ENCODE measurements at regions not wholly inside any gene's neighbourhood (a gene's known extent, or its start where the extent isn't known, plus 50 kb on each side); places are given as distances from the start of the nearest gene placed in this dataset.

DNA sequence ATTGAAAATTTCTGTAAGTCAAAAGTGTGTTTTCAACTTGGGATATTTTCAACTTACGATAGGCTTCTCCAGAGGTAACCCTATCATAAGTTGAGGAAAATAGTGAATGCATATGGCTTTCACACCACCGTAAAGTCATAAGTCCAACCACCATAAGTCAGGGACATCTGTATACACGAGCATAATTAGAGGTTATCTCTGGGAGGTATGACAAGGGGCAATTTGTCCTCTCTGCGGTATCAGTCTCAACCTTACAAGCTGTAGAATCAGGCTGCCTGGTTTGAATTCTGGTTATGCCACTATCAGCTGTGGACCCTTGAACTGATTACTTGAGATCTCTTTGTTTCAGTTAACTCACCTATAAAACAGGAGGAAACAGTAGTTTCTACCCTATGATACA lies 202.9 kb upstream of the JARID2 start:
- no peak for DNase-seq

DNA sequence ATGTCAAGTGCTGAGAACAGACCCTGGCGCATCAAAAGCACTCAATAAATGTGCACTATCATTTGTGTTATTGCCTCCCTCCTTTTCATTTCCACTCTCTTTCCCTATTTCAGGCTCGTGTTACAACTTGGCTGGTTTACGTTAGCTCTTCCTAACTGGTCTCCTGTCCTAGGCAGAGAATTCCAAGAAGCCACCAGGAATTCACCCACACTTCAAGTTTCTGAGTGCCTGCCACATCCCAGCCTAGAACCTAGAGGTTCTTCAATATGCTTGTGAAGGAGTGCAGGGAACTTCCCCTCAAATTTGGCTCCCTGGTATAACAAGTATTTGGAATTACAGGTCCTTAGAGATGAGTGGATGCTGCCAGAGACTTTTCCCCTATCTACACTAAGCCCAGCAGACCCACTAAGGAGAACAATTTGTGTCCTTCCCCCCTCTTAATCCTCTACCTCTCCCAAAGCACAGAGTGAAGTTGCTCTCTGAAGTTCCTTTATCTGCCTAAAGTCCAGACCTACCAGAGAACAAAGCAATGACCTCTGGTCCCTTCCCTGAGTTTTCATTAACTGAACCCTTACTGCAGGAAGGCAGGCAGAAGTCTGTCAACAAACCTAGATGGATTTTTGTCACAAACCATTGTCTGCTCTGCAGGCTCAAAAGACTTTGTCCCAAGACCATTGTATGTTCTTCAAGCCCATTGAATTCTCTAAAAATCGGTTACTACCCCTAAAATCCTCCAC lies 201.6 kb upstream of the JARID2 start:
- DNase-seq, result no peak

DNA sequence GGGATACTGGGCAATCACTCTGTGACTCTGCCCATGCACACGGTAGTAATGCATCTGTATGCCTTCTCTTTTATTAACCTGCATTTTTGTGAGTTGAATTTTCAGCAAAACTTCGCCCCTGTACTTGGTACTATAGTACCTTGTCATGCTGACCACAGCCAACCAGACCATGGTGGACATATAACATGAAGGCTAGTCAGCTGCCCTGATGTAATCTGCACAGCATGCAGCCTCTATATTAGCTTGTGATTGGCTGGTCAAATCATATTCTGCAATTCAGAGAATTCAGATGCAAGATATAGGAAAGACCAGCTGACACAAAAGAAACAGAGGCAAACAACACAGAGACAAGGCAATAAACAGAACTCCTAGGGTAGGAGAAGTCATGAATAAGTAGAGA lies 200.9 kb upstream of the JARID2 start:
- no peak for DNase-seq

GRCh38 chr6:15046751-15047150 lies 199.1 kb upstream of the JARID2 start:
- no peak for DNase-seq

DNA sequence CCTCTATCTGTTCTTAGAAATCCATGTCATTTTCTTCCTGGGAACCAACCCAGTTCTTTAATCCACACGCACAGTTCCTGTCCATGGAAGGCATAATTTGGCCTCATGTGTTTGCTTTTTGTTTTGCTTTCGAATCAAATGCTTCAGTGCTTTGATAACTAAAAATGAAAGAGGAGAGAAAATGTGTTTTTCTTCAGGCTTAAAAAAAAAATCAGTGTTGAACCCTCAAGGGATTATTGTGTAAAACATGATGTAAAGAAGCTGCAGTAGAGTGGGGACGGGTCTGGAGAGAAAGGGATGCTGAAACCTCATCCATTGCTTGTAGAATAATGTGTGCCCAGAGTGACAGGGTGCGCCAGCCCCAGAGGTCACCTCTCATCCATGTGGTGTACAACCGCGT lies 197.5 kb upstream of the JARID2 start:
- no peak for DNase-seq

- no peak for DNase-seq
These were observed 187.4 kb upstream of the JARID2 start for GRCh38 chr6:15058200-15059061.

GRCh38 chr6:15061180-15061641 lies 184.7 kb upstream of the JARID2 start:
- DNase-seq, result no peak

GRCh38 chr6:15061908-15062515 lies 183.9 kb upstream of the JARID2 start:
- no peak for DNase-seq

DNA sequence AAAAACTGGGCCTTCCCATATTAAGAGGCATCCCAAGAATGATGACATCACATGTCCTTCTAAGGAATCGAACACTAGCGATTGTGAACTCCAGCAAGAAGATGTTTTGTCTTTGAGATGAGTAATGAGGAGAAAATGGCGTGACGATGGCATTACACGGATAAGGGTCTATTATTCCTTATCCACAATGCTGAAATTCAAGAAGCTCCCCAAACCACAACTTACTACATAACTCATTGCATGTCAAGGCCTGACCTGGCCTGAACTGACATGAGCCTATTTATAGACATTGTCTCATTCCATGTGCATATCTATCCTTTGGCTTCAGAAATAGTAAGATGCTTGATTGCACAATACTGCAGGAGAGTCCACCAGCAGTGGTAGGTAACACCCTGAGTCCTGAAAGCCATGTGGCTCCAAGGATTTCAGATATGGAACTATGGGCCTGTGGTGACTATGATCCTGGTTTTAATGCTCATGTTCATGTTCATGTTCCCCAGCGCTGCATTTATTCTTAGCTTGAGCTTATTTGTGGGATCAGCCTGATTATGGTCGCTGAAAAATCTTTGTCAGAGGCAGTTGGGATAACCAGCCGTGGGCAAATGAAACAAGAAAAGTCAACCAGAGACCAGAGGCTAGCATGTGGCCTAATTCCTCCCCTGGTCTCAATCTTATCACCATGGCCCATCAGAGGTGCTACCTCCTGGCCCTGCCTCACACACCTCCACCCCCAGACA lies 183.2 kb upstream of the JARID2 start:
- DNase-seq, result no peak

DNA sequence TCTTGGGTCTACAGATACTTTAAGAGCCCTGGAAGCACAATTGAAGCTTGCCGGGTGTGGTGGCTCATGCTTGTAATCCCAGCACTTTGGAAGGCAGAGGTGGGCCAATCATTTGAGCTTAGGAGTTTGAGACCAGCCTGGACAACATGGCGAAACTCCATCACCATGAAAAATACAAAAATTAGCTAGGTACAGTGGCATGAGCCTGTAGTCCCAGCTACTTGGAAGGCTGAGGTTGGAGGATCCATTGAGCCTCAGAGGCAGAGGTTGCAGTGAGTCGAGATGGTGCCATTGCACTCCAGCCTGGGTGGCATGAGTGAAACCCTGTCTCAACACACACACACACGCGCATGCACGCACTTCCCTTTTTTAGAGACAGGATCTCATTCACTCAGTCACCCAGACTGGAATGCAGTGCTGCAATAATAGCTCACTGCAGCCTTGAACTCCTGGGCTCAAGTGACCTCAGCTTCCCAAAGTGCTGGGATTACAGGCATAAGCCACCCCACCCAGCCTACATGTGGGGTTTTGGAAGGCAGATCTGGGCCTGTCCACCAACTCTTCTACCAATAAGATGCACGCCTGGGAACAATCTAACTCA lies 182.5 kb upstream of the JARID2 start:
- DNase-seq, result no peak

GRCh38 chr6:15065261-15065989 lies 180.4 kb upstream of the JARID2 start:
- DNase-seq, result no peak

DNA sequence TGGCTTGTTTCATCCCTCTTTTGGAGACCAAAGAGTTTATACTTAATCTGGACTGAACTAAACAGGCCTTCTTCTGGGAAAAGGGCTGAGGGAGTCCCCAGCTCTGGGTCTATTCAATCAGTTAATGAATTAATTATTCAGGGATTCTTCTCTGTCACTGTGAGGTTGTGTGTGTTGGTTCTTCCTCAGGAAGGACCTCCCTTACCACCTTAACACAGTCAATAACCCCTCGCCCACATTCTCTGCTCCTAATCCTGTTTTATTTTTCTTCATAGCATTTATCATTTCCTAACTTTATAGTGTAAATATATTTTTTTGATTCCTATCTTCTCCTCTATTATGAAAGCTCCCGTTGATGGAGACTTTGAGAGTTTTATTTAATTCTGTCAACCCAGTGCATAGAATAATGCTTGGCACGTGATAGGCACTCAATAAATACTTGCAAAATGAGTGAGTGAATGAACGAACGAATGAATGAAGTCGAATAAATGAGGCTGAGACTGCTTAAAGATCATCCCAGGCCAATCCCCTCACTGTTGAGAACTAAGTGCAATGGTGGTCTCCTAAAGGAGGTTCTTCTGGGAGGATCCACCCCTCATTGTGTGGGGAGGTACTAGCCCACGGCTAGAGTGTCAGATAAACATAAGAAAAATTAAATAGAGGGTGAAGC lies 179.6 kb upstream of the JARID2 start:
- no peak for DNase-seq

DNA sequence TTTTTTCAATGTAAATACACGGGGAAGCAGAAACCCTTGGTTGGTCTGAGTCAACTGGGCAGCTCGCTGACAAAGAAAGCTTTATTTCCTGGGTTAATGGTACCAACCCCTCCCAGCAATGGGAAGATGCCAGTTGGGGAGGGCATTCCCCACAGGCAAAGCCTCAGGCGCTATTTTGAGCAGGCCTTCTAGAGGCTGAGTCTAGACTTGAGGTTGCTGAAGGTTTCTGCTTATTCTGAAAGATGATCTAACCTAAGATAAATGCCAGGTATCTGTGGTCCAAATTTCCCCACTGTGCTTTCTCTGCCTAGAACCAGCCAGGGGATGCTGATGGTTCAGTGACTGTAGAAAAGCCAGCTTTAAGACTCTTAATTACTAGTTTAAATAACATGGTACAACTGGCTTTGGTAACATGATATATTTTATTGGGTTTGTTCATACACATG lies 172.5 kb upstream of the JARID2 start:
- no peak for DNase-seq

- DNase-seq, result no peak
These were observed 171.9 kb upstream of the JARID2 start for GRCh38 chr6:15073883-15074465.

DNA sequence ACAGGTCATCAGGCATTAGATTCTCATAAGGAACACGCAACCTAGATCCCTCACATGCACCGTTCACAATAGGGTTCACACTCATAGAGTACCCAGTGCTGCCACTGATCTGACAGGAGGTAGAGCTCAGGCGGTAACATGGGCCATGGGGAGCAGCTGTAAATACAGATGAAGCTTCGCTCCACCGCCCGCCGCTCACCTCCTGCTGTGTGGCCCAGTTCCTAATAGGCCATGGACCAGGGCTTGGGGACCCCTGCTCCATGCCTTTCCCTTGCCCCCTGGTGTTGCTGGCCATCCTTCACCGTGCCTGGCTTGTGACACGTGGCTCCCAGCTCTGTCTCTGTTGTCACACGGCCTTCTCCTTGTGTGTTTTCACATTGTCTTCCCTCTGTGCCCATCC lies 171.1 kb upstream of the JARID2 start:
- no peak for DNase-seq

GRCh38 chr6:15076565-15076964 lies 169.3 kb upstream of the JARID2 start:
- DNase-seq, result no peak

- no peak for DNase-seq
These were observed 168.9 kb upstream of the JARID2 start for GRCh38 chr6:15077006-15077405.

GRCh38 chr6:15077961-15078360 lies 167.9 kb upstream of the JARID2 start:
- no peak for DNase-seq

DNA sequence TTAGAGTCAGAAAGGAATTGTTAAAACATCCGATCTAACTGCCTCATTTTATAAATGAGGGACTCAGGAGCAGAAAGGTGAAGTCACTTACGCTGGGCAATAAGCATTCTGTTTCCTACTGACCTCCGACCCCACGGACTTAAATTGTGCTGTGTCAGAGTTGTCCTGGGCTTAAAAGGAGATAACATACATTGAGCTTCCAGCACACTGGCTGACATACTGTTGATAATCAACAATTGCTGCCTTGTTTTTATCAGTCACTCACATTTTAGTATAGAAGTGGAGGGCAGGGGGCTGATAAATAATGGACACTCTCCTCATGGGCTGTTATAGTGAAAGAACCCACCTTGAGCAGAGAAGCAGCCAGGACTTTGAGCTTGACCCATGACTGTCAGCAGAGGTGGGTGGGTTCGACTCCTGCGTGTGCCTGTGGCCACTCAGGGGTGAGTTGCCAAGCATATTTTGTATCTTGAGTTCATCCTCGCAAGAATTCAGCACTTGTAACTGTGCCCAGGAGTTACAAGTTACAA lies 166.5 kb upstream of the JARID2 start:
- DNase-seq, result no peak

DNA sequence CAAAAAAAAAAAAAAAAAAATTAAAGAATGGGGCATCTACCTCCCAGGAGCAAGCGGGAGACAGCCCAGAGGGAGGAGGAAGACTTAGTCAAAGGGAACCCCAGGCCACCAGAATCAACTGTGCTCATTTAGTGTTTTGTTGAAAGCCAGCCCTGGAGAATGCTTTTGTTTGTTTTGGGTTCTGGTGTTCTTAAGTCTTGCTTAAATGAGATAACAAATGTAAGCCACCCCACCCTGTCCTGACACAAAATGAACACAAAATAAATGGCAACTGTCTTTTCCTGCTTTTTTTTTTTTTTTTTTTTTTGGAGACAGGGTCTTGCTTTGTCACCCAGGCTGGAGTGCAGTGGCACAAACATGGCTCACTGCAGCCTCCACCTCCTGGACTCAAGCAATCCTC lies 165.0 kb upstream of the JARID2 start:
- DNase-seq, result no peak
